ENCODE measurements at regions not wholly inside any gene's neighbourhood (a gene's known extent, or its start where the extent isn't known, plus 50 kb on each side); places are given as distances from the start of the nearest gene placed in this dataset.

GRCh38 chr11:70755410-70756158, 357.3 kb downstream of the CTTN start:
- TF ChIP-seq CTCF (conservative IDR thresholded peaks at IDR 0.05 in 1 of 2, IDR thresholded peaks at IDR 0.05 in 1 of 2; ENCODE audit: low read depth in 1 of 2, low read length in 2 of 2) (peak; percentile 59 to 92), EZH2 (IDR thresholded peaks at IDR 0.05; ENCODE audit: low read length, missing control alignments) (no peak)
